Body of pancreas (tissue), 4 donors: ENCODE measurements at regions not wholly inside any gene's neighbourhood (a gene's known extent, or its start where the extent isn't known, plus 50 kb on each side); places are given as distances from the start of the nearest gene placed in this dataset.

Experiments used
- ATAC-seq: fragments of 150-250 bp; one replicate; pipeline ENCODE4 v1.9.1; 2016
- DNase-seq, 4 donors: peaks; one replicate each; pipeline ENCODE4 v3.0.0-alpha.2; 2019
- H3K27ac ChIP-seq, 4 donors: fragments of 200-600 bp; sonication (generic); 1 replicate in 3 of 4; 2 replicates in 1 of 4; pipeline versions ENCODE4 v1.5.1 to v1.6.1; 2016 to 2019; ENCODE audit warnings: mild to moderate bottlenecking in 1 of 4, mixed read lengths in 1 of 4, moderate library complexity in 1 of 4
- H3K27me3 ChIP-seq, 2 donors: fragments of 200-600 bp; sonication (generic); one replicate each; pipeline ENCODE4 v1.6.0; 2016; ENCODE audit warnings: mild to moderate bottlenecking in 1 of 2
- H3K36me3 ChIP-seq, 2 donors: fragments of 200-600 bp; sonication (generic); replicated peaks in 1 of 2; 2 replicates each; pipeline ENCODE4 v1.5.1; 2016; ENCODE audit warnings: low read depth in 2 of 2; ENCODE audit not compliant: insufficient read depth in 1 of 2
- H3K4me1 ChIP-seq: fragments of 200-600 bp; sonication (generic); one replicate; pipeline ENCODE4 v1.6.0; 2016
- H3K4me3 ChIP-seq, 2 donors: fragments of 200-600 bp; sonication (generic); 1 replicate in 1 of 2; 2 replicates in 1 of 2; pipeline ENCODE4 v1.5.1; 2016 to 2019
- H3K9me3 ChIP-seq, 3 donors: fragments of 200-600 bp; sonication (generic); 1 replicate in 2 of 3; 2 replicates in 1 of 3; pipeline ENCODE4 v1.5.1; 2016
- POLR2A ChIP-seq, 3 donors: fragments of 450-650 bp; IDR thresholded peaks; one replicate each; pipeline ENCODE4 v1.6.1; 2016; ENCODE audit warnings: antibody characterized with exemption in 3 of 3, mild to moderate bottlenecking in 2 of 3
- WGBS, 2 donors: methylation state at CpG; one replicate each; pipeline ENCODE4 v1.1.5; 2017; 5-methylcytosine and 5-hydroxymethylcytosine counted together
- intact Hi-C: fragments of 100-400 bp; cut with DNase I; formaldehyde crosslinking; loops from one replicate; pipeline ENCODE4 v1.15.1; 2023
- TF ChIP-seq, protein P1 (sequence below), 7 experiments: fragments of 450-650 bp in 4 of 7; fragments of 200-600 bp in 3 of 7; sonication (generic) in 3 of 7; IDR thresholded peaks; one replicate each; pipeline ENCODE4 v1.5.1; 2016 to 2019; ENCODE audit warnings: antibody characterized with exemption in 7 of 7

GRCh38 chr16:54657709-54658102, 273.0 kb upstream of the IRX5 start:
- no peaks in the 10 kb centered on the region for H3K27me3 ChIP-seq
- no peak for TF ChIP-seq POLR2A (IDR thresholded peaks at IDR 0.05)
- TF ChIP-seq, protein P1, sequence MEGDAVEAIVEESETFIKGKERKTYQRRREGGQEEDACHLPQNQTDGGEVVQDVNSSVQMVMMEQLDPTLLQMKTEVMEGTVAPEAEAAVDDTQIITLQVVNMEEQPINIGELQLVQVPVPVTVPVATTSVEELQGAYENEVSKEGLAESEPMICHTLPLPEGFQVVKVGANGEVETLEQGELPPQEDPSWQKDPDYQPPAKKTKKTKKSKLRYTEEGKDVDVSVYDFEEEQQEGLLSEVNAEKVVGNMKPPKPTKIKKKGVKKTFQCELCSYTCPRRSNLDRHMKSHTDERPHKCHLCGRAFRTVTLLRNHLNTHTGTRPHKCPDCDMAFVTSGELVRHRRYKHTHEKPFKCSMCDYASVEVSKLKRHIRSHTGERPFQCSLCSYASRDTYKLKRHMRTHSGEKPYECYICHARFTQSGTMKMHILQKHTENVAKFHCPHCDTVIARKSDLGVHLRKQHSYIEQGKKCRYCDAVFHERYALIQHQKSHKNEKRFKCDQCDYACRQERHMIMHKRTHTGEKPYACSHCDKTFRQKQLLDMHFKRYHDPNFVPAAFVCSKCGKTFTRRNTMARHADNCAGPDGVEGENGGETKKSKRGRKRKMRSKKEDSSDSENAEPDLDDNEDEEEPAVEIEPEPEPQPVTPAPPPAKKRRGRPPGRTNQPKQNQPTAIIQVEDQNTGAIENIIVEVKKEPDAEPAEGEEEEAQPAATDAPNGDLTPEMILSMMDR (IDR thresholded peaks at IDR 0.05) = no peak
- 31 to 39% methylated on average over 2 of the region's 2 CpGs for WGBS, 2 donors
- peaks cover 14% of the 10 kb centered on the region for H3K4me1 ChIP-seq
- DNase-seq = no peak
- no peak for ATAC-seq
- no peaks in the 10 kb centered on the region for H3K9me3 ChIP-seq
- no peak overlapping the region for H3K4me3 ChIP-seq
- intact Hi-C loops = no loop called here
- no peak overlapping the region for H3K27ac ChIP-seq
- H3K36me3 ChIP-seq = no peaks in the 10 kb centered on the region

GRCh38 chr16:54657058-54657708, 273.5 kb upstream of the IRX5 start:
- H3K4me3 ChIP-seq = no peak overlapping the region
- no peak for TF ChIP-seq POLR2A (IDR thresholded peaks at IDR 0.05)
- TF ChIP-seq, protein P1 (IDR thresholded peaks at IDR 0.05) = no peak
- peaks cover 14% of the 10 kb centered on the region for H3K4me1 ChIP-seq
- DNase-seq = peak; percentile 16 to 55 (median 36)
- peak; percentile 83 for ATAC-seq
- WGBS, 2 donors = 82 to 86% methylated on average over 5 of the region's 5 CpGs
- intact Hi-C loops = no loop called here
- no peaks in the 10 kb centered on the region for H3K36me3 ChIP-seq
- no peaks in the 10 kb centered on the region for H3K9me3 ChIP-seq
- H3K27me3 ChIP-seq = no peaks in the 10 kb centered on the region
- no peak overlapping the region for H3K27ac ChIP-seq

GRCh38 chr16:54655121-54655590, 275.5 kb upstream of the IRX5 start:
- no peaks in the 10 kb centered on the region for H3K9me3 ChIP-seq
- no peaks in the 10 kb centered on the region for H3K27me3 ChIP-seq
- DNase-seq = peak; percentile 15 to 36 (median 16)
- intact Hi-C loops = no loop called here
- H3K27ac ChIP-seq = no peak overlapping the region
- TF ChIP-seq, protein P1 (IDR thresholded peaks at IDR 0.05) = no peak
- H3K4me3 ChIP-seq = no peak overlapping the region
- WGBS, 2 donors = 23 to 30% methylated on average over 14 of the region's 14 CpGs
- peaks cover 14% of the 10 kb centered on the region for H3K4me1 ChIP-seq
- no peaks in the 10 kb centered on the region for H3K36me3 ChIP-seq
- no peak for ATAC-seq

GRCh38 chr16:54654429-54654828, 276.2 kb upstream of the IRX5 start:
- TF ChIP-seq, protein P1 (IDR thresholded peaks at IDR 0.05) = no peak
- no peak for TF ChIP-seq POLR2A (IDR thresholded peaks at IDR 0.05)
- H3K27me3 ChIP-seq = no peaks in the 10 kb centered on the region
- ATAC-seq (no peak), DNase-seq (no peak)
- H3K9me3 ChIP-seq = no peaks in the 10 kb centered on the region
- H3K27ac ChIP-seq = no peak overlapping the region
- WGBS, 2 donors = 36 to 51% methylated on average over 12 of the region's 12 CpGs
- intact Hi-C loops = no loop called here
- H3K4me1 ChIP-seq = peaks cover 14% of the 10 kb centered on the region
- no peak overlapping the region for H3K4me3 ChIP-seq
- no peaks in the 10 kb centered on the region for H3K36me3 ChIP-seq

DNA sequence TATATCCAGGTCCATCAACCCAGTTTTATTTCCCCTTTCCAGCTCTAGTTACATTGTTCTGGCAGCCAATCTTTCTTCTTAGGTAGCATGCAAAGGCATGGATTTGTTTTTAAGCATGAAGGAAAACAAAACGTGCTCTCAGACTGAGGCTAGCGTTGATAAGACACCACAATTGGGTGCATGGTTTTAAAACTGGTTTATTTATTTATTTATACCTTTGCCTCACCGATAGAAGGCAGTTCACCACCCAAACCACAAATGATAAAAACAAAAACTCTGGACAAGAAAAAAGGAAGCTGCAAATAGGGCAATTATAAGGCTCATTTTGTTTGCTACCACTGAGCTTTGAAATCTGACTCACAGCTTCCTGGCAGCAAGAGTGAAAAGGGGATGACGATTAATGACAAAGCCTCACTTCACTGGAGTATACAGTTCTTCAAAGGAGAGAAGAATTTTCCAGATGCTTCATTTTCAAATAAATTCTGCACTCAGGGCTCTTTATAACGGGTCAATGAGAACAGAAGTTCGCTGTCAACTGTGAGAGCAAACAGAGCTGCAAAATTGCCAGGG, 278.4 kb upstream of the IRX5 start:
- H3K36me3 ChIP-seq = no peaks in the 10 kb centered on the region
- no peak overlapping the region for H3K27ac ChIP-seq
- WGBS, 2 donors = 37 to 49% methylated on average over 6 of the region's 6 CpGs
- H3K4me1 ChIP-seq = peaks cover 7% of the 10 kb centered on the region
- TF ChIP-seq POLR2A (IDR thresholded peaks at IDR 0.05) = no peak
- TF ChIP-seq, protein P1 (IDR thresholded peaks at IDR 0.05) = no peak
- H3K9me3 ChIP-seq = no peaks in the 10 kb centered on the region
- ATAC-seq (no peak), DNase-seq (no peak)
- intact Hi-C loops = no loop called here
- H3K27me3 ChIP-seq = no peaks in the 10 kb centered on the region
- H3K4me3 ChIP-seq = no peak overlapping the region
